HepG2 (cell line): ENCODE measurements at regions not wholly inside any gene's neighbourhood (a gene's known extent, or its start where the extent isn't known, plus 50 kb on each side); places are given as distances from the start of the nearest gene placed in this dataset.

Experiments
- ATAC-seq: fragments of 200-7000 bp; cut with Tn5 transposase; 3 replicates; pipeline ENCODE4 v1.9.1; 2020; ENCODE audit warnings: mild to moderate bottlenecking, moderate library complexity
- BruUV-seq: library from RNA; stranded (reverse); fragments of 400-500 nt; replicated peaks from 2 replicates; lab custom pipeline; 2021; lab: Mats Ljungman, UMichigan
- CTCF ChIA-PET: fragments of 300-600 bp; formaldehyde crosslinking; extraction: SDS; loops from one replicate; lab custom pipeline; 2021; ENCODE audit warnings: low total read pairs, inconsistent platforms, low intra/inter-chr PET ratio; lab: Yijun Ruan, JAX
- POLR2A ChIA-PET: fragments of 350-600 bp; sonication (Branson Sonifier 250); formaldehyde crosslinking; loops from one replicate; lab custom pipeline; 2020; ENCODE audit warnings: antibody characterized with exemption, inconsistent platforms; lab: Yijun Ruan, JAX
- DNase-seq: peaks from one replicate; pipeline ENCODE4 v3.0.0-alpha.2; 2015; ENCODE audit warnings: low spot score
- FAIRE-seq: peaks from 3 replicates; lab custom pipeline; 2011; peaks lifted over from hg19 to GRCh38; lab: Jason Lieb, UNC
- H2AFZ ChIP-seq: one replicate; pipeline ENCODE4 v1.6.1; 2011; ENCODE audit warnings: low read length, inconsistent platforms
- H3K27ac ChIP-seq: fragments of 300-600 bp; 3 replicates; pipeline ENCODE4 v1.8.0; 2011; ENCODE audit warnings: mixed run types, mild to moderate bottlenecking, mixed read lengths, low read length, inconsistent platforms; ENCODE audit not compliant: insufficient read depth; ENCODE audit errors: extremely low read length
- H3K27me3 ChIP-seq, 2 experiments: fragments of 200-600 bp in 1 of 2; 2 replicates in 1 of 2; 3 replicates in 1 of 2; pipeline versions ENCODE4 v1.6.0 to v1.8.0; 2011; ENCODE audit warnings: low read length in 2 of 2, mild to moderate bottlenecking in 2 of 2, moderate library complexity in 2 of 2, inconsistent platforms in 1 of 2; ENCODE audit not compliant: insufficient read depth in 2 of 2, control insufficient read depth in 1 of 2
- H3K36me3 ChIP-seq, 2 experiments: fragments of 200-600 bp in 1 of 2; replicated peaks in 1 of 2; 2 replicates in 1 of 2; 3 replicates in 1 of 2; pipeline versions ENCODE4 v1.5.1 to v1.8.0; 2011; ENCODE audit warnings: low read length in 2 of 2, inconsistent platforms in 1 of 2; ENCODE audit not compliant: insufficient read depth in 2 of 2, control insufficient read depth in 1 of 2
- H3K4me1 ChIP-seq: 2 replicates; pipeline ENCODE4 v1.5.1; 2012; ENCODE audit warnings: low read length, inconsistent platforms; ENCODE audit not compliant: insufficient read depth
- H3K4me2 ChIP-seq: 2 replicates; pipeline ENCODE4 v1.6.0; 2011; ENCODE audit warnings: low read depth, low read length, inconsistent platforms
- H3K4me3 ChIP-seq, 3 experiments: fragments of 200-600 bp in 1 of 3; sonication (generic), shearing (Covaris generic) in 1 of 3; replicated peaks in 1 of 3; 2 replicates each; pipeline ENCODE4 v1.5.1; 2011 to 2016; ENCODE audit warnings: low read length in 3 of 3, inconsistent platforms in 2 of 3, low read depth in 2 of 3, mild to moderate bottlenecking in 2 of 3, control low read depth in 1 of 3, mixed read lengths in 1 of 3; ENCODE audit not compliant: insufficient read depth in 1 of 3
- H3K79me2 ChIP-seq: one replicate; pipeline ENCODE4 v1.6.1; 2011; ENCODE audit warnings: low read length, inconsistent platforms; ENCODE audit not compliant: insufficient read depth
- H3K9ac ChIP-seq: 2 replicates; pipeline ENCODE4 v1.6.0; 2011; ENCODE audit warnings: mild to moderate bottlenecking, low read depth, low read length, inconsistent platforms; ENCODE audit not compliant: insufficient read depth
- H3K9me3 ChIP-seq: 2 replicates; pipeline ENCODE4 v1.5.1; 2012; ENCODE audit warnings: mild to moderate bottlenecking, low read length
- H4K20me1 ChIP-seq: 2 replicates; pipeline ENCODE4 v1.6.0; 2011; ENCODE audit warnings: inconsistent platforms, mild to moderate bottlenecking, low read length, moderate library complexity; ENCODE audit not compliant: insufficient read depth
- FLYWCH1 ChIP-seq: sonication (generic); formaldehyde crosslinking; IDR thresholded peaks from 2 replicates; pipeline ENCODE4 v1.8.1; 2023; ENCODE audit warnings: mild to moderate bottlenecking, missing genetic modification reagents
- KDM5B ChIP-seq: sonication (generic); formaldehyde crosslinking; IDR thresholded peaks from 2 replicates; pipeline ENCODE4 v1.4.0; 2020; ENCODE audit warnings: missing genetic modification reagents, mild to moderate bottlenecking, borderline replicate concordance
- KLF12 ChIP-seq: sonication (generic); formaldehyde crosslinking; IDR thresholded peaks from 2 replicates; pipeline ENCODE4 v1.4.0; 2020; ENCODE audit warnings: missing genetic modification reagents, borderline replicate concordance
- MTF1 ChIP-seq: sonication (generic); formaldehyde crosslinking; IDR thresholded peaks from 2 replicates; pipeline ENCODE4 v1.5.0; 2020; ENCODE audit warnings: missing genetic modification reagents
- MYNN ChIP-seq: sonication (generic); formaldehyde crosslinking; IDR thresholded peaks from 2 replicates; pipeline ENCODE4 v1.4.0; 2020; ENCODE audit warnings: mild to moderate bottlenecking, low read depth, missing genetic modification reagents
- PRPF4 ChIP-seq: fragments of 200-400 bp; formaldehyde crosslinking; IDR thresholded peaks from 2 replicates; pipeline ENCODE4 v1.6.1; 2016; ENCODE audit warnings: low read length, low read depth; ENCODE audit not compliant: poor library complexity, severe bottlenecking
- SRY ChIP-seq: sonication (generic); formaldehyde crosslinking; IDR thresholded peaks from 2 replicates; pipeline ENCODE4 v1.8.0; 2022; ENCODE audit warnings: mild to moderate bottlenecking, missing genetic modification reagents
- STAT6 ChIP-seq: sonication (generic); formaldehyde crosslinking; IDR thresholded peaks from 2 replicates; pipeline ENCODE4 v1.4.0; 2020; ENCODE audit warnings: missing genetic modification reagents, mild to moderate bottlenecking, borderline replicate concordance
- TERF1 ChIP-seq: sonication (generic); formaldehyde crosslinking; IDR thresholded peaks from 2 replicates; pipeline ENCODE4 v1.8.0; 2022; ENCODE audit warnings: mild to moderate bottlenecking, missing genetic modification reagents, moderate library complexity
- ZMAT5 ChIP-seq: sonication (generic); formaldehyde crosslinking; IDR thresholded peaks from 2 replicates; pipeline ENCODE4 v1.5.0; 2020; ENCODE audit warnings: mild to moderate bottlenecking, low read depth, missing genetic modification reagents, borderline replicate concordance
- ZNF331 ChIP-seq: sonication (generic); formaldehyde crosslinking; IDR thresholded peaks from 2 replicates; pipeline ENCODE4 v1.4.0; 2020; ENCODE audit warnings: missing genetic modification reagents
- ZNF543 ChIP-seq: sonication (generic); formaldehyde crosslinking; IDR thresholded peaks from 2 replicates; pipeline ENCODE4 v1.4.0; 2020; ENCODE audit warnings: mild to moderate bottlenecking, missing genetic modification reagents
- ZNF549 ChIP-seq: sonication (generic); formaldehyde crosslinking; IDR thresholded peaks from 2 replicates; pipeline ENCODE4 v1.5.0; 2020; ENCODE audit warnings: missing genetic modification reagents
- ZNF589 ChIP-seq: sonication (generic); formaldehyde crosslinking; conservative IDR thresholded peaks from 2 replicates; pipeline ENCODE4 v1.8.0; 2022; ENCODE audit warnings: mild to moderate bottlenecking, moderate library complexity, missing genetic modification reagents
- ZNF883 ChIP-seq: sonication (generic); formaldehyde crosslinking; IDR thresholded peaks from 2 replicates; pipeline ENCODE4 v1.5.1; 2020; ENCODE audit warnings: mild to moderate bottlenecking, missing genetic modification reagents; ENCODE audit errors: not compliant biosample characterization
- ZSCAN12 ChIP-seq: sonication (generic); formaldehyde crosslinking; IDR thresholded peaks from 2 replicates; pipeline ENCODE4 v1.9.0; 2021; ENCODE audit warnings: mild to moderate bottlenecking, missing genetic modification reagents
- ZSCAN30 ChIP-seq: sonication (generic); formaldehyde crosslinking; IDR thresholded peaks from 2 replicates; pipeline ENCODE4 v1.5.0; 2020; ENCODE audit warnings: mild to moderate bottlenecking, missing genetic modification reagents
- whole genome bisulfite sequencing: methylation state at CpG from one replicate; pipeline ENCODE4 v1.1.6; 2017; ENCODE audit warnings: low lambda C conversion rate; 5-methylcytosine and 5-hydroxymethylcytosine counted together
- in situ Hi-C: cut with HindIII; loops from 2 replicates; pipeline ENCODE4 v1.10.0; 2017; ENCODE audit warnings: low pct_unique_long_range_greater_than_20kb; ENCODE audit not compliant: extremely low pct_ligation_motif_present
- intact Hi-C: fragments of 100-400 bp; cut with micrococcal nuclease; formaldehyde crosslinking; loops from one replicate; pipeline ENCODE4 v1.10.0; 2022; ENCODE audit not compliant: unreplicated experiment

DNA sequence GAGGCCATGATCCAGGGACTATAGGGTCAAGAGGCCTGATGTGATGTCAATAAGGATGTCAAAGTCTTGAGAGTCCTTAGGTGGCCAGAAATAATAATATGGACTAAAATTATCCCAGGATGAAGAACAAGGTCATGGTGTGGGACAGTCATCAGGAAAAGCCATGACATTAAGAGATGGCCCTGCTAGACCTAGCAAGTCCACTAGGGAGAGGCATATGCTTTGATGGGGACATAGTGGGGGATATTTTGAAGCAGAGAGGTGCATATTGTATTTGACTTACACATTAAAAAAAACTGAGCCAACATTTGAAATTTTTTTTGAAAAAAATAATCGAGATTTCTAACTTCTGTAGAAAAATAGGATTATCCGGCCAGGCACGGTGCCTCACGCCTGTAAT is 53.3 kb upstream of the CXCR4 start:
- Histone ChIP-seq H3K27me3 (peaks cover 1 to 15% of the 10 kb centered on the region in 2 experiments; a peak in 2 of 5 replicates), H3K9me3 (no peaks in the 10 kb centered on the region), H4K20me1 (no peaks in the 10 kb centered on the region), H2AFZ (no peak overlapping the region), H3K4me3 (no peak overlapping the region), H3K79me2 (no peaks in the 10 kb centered on the region), H3K36me3 (no peaks in the 10 kb centered on the region), H3K27ac (no peak overlapping the region), H3K4me2 (no peak overlapping the region), H3K9ac (no peak overlapping the region), H3K4me1 (no peaks in the 10 kb centered on the region)
- DNase-seq (no peak), FAIRE-seq (no peak), ATAC-seq (peak; percentile 51; the same call in 2 of the 3 replicates)
- in situ Hi-C loops: no loop called here
- intact Hi-C loops: no loop called here
- POLR2A ChIA-PET: no interaction called here
- BruUV-seq: no TSS peak
- WGBS: 65% methylated on average over 4 of the region's 4 CpGs
- TF ChIP-seq ZMAT5 (CRISPR knock-in tag) (no peak), TERF1 (CRISPR knock-in tag) (no peak), ZNF549 (no peak), MTF1 (CRISPR knock-in tag) (no peak)
- CTCF ChIA-PET: no interaction called here

- POLR2A ChIA-PET: no interaction called here
- no peaks in the 10 kb centered on the region for H3K36me3 ChIP-seq
- no peak overlapping the region for H3K27ac ChIP-seq
- in situ Hi-C loops: no loop called here
- H4K20me1 ChIP-seq: no peaks in the 10 kb centered on the region
- peaks cover 0 to 11% of the 10 kb centered on the region in 2 experiments; a peak in 1 of 5 replicates for H3K27me3 ChIP-seq
- no peak overlapping the region for H3K9ac ChIP-seq
- DNase-seq (no peak), ATAC-seq (no peak), FAIRE-seq (no peak)
- WGBS: 19% methylated on average over 5 of the region's 5 CpGs
- no peak overlapping the region for H3K4me3 ChIP-seq
- no peak overlapping the region for H3K4me2 ChIP-seq
- CTCF ChIA-PET: no interaction called here
- no TSS peak for BruUV-seq
- H3K79me2 ChIP-seq: no peaks in the 10 kb centered on the region
- H2AFZ ChIP-seq: no peak overlapping the region
- no peaks in the 10 kb centered on the region for H3K9me3 ChIP-seq
- H3K4me1 ChIP-seq: no peaks in the 10 kb centered on the region
- intact Hi-C loops: no loop called here
- TF ChIP-seq ZNF543 (CRISPR knock-in tag): no peak
- TF ChIP-seq ZSCAN30 (CRISPR knock-in tag): no peak
- no peak for TF ChIP-seq MYNN (CRISPR knock-in tag)
- no peak for TF ChIP-seq SRY (CRISPR knock-in tag)
- no peak for TF ChIP-seq PRPF4
- no peak for TF ChIP-seq KLF12 (CRISPR knock-in tag)
- no peak for TF ChIP-seq ZNF331 (CRISPR knock-in tag)
- no peak for TF ChIP-seq ZNF589 (CRISPR knock-in tag)
- no peak for TF ChIP-seq KDM5B (CRISPR knock-in tag)
- no peak for TF ChIP-seq ZSCAN12
- TF ChIP-seq STAT6 (CRISPR knock-in tag): no peak
- no peak for TF ChIP-seq ZNF883
- no peak for TF ChIP-seq FLYWCH1 (CRISPR knock-in tag)
These were observed 50.8 kb upstream of the CXCR4 start for GRCh38 chr2:136168720-136169119.
